DND-41 (cell line): ENCODE measurements at regions not wholly inside any gene's neighbourhood (a gene's known extent, or its start where the extent isn't known, plus 50 kb on each side); places are given as distances from the start of the nearest gene placed in this dataset.

ENCODE experiments used
- ATAC-seq: fragments of 200-7000 bp; cut with Tn5 transposase; 3 replicates; pipeline ENCODE4 v1.9.1; 2021; ENCODE audit warnings: low read depth; ENCODE audit not compliant: insufficient read depth
- DNase-seq: peaks from one replicate; pipeline ENCODE4 v3.0.0-alpha.2; 2020
- H2AFZ ChIP-seq: 2 replicates; pipeline ENCODE4 v1.6.0; 2012; ENCODE audit warnings: low read depth, low read length
- H3K27ac ChIP-seq: 2 replicates; pipeline ENCODE4 v1.5.1; 2012; ENCODE audit warnings: low read length, inconsistent platforms
- H3K27me3 ChIP-seq: fragments of 200-600 bp; sonication (generic); 2 replicates; pipeline ENCODE4 v1.6.0; 2012; ENCODE audit warnings: low read length, mild to moderate bottlenecking, inconsistent platforms; ENCODE audit not compliant: insufficient read depth, poor library complexity
- H3K36me3 ChIP-seq: 2 replicates; pipeline ENCODE4 v1.5.1; 2012; ENCODE audit warnings: low read length, inconsistent platforms; ENCODE audit not compliant: insufficient read depth
- H3K4me1 ChIP-seq: 2 replicates; pipeline ENCODE4 v1.5.1; 2012; ENCODE audit warnings: mild to moderate bottlenecking, low read length; ENCODE audit not compliant: insufficient read depth
- H3K4me2 ChIP-seq: 2 replicates; pipeline ENCODE4 v1.6.0; 2012; ENCODE audit warnings: mild to moderate bottlenecking, moderate library complexity, low read length, inconsistent platforms; ENCODE audit not compliant: insufficient read depth
- H3K4me3 ChIP-seq, 2 experiments: fragments of 200-600 bp in 1 of 2; shearing (Covaris generic) in 1 of 2; 2 replicates each; pipeline ENCODE4 v1.5.1; 2012 to 2016; ENCODE audit warnings: inconsistent platforms in 2 of 2, low read length in 2 of 2, mild to moderate bottlenecking in 2 of 2, low read depth in 1 of 2, moderate library complexity in 1 of 2
- H3K79me2 ChIP-seq: 2 replicates; pipeline ENCODE4 v1.6.0; 2012; ENCODE audit warnings: low read length, inconsistent platforms; ENCODE audit not compliant: insufficient read depth
- H3K9ac ChIP-seq: 2 replicates; pipeline ENCODE4 v1.6.0; 2012; ENCODE audit warnings: low read depth, mild to moderate bottlenecking, inconsistent platforms, low read length, moderate library complexity
- H3K9me3 ChIP-seq: 2 replicates; pipeline ENCODE4 v1.5.1; 2012; ENCODE audit warnings: low read length, moderate library complexity, mild to moderate bottlenecking, inconsistent platforms; ENCODE audit not compliant: insufficient read depth, severe bottlenecking
- H4K20me1 ChIP-seq: 2 replicates; pipeline ENCODE4 v1.6.0; 2012; ENCODE audit warnings: low read length; ENCODE audit not compliant: insufficient read depth
- CTCF ChIP-seq: IDR thresholded peaks from 2 replicates; pipeline ENCODE4 v1.5.1; 2012; ENCODE audit warnings: borderline replicate concordance, low read length, moderate library complexity, mild to moderate bottlenecking; ENCODE audit not compliant: poor library complexity, severe bottlenecking; ENCODE audit errors: extremely low read depth
- EZH2 ChIP-seq: IDR thresholded peaks from 3 replicates; pipeline ENCODE4 v1.6.1; 2012; ENCODE audit warnings: borderline replicate concordance, low read depth, mild to moderate bottlenecking, moderate library complexity, low read length, inconsistent platforms; ENCODE audit not compliant: severe bottlenecking

GRCh38 chr11:114820621-114821020 lies 142.3 kb downstream of the NXPE2 start:
- no peak overlapping the region for H3K9ac ChIP-seq
- no peak for DNase-seq
- no peak for TF ChIP-seq CTCF
- TF ChIP-seq EZH2, result no peak

DNA sequence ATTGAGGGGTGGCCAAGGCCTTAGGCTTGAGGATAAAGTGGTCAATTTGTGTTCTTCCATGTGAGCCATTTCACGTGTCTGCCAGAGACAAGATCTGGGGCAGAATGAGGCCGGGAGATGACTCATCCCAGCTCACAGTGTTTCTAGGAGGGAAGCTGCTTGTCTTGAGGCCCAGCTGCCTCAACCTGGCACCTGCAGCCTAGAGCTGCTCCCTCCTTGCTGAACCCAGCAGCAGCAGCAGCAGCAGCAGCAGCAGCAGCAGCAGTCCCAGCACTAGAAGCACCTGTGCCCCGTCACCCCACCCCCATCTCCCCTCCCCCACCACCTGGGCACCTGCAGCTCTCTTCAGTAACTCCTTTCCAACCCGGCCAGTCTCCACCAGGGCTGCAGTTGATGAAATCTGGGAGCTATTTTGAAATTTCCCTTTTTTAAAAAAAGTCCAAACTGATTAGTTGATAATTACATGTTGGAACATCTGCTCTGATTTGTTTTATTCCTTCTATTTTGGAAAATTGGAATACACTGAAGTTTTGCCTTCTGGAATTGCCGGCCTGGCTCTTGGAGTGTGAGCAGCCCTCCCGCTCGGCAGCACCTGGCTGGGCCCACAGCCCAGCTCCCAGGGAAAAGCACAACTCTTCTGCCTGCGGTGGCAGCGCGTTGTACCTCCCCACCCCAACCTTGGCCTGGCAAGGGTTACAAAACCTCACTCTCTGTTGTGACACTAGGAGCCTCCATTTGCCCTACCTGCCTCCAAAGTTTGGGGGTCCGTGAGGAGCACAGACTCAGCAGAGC lies 143.5 kb downstream of the NXPE2 start:
- peaks cover 10% of the 10 kb centered on the region for H3K27me3 ChIP-seq
- ATAC-seq, result no peak
- no peaks in the 10 kb centered on the region for H3K79me2 ChIP-seq
- no peak overlapping the region for H3K27ac ChIP-seq
- no peaks in the 10 kb centered on the region for H3K36me3 ChIP-seq
- no peak overlapping the region for H3K4me3 ChIP-seq
- H3K9me3 ChIP-seq, result no peaks in the 10 kb centered on the region
- H3K9ac ChIP-seq, result no peak overlapping the region
- H2AFZ ChIP-seq, result no peak overlapping the region
- H3K4me1 ChIP-seq, result no peaks in the 10 kb centered on the region
- H4K20me1 ChIP-seq, result no peaks in the 10 kb centered on the region
- no peak for TF ChIP-seq CTCF
- no peak for TF ChIP-seq EZH2
- no peak for DNase-seq
- H3K4me2 ChIP-seq, result no peak overlapping the region

More at GRCh38 chr11:114820621-114821020, 142.3 kb downstream of the NXPE2 start:
- Histone ChIP-seq H3K27ac (no peak overlapping the region), H3K79me2 (no peaks in the 10 kb centered on the region), H3K36me3 (no peaks in the 10 kb centered on the region), H3K4me1 (no peaks in the 10 kb centered on the region), H3K9me3 (no peaks in the 10 kb centered on the region), H3K4me2 (no peak overlapping the region), H4K20me1 (no peaks in the 10 kb centered on the region), H2AFZ (no peak overlapping the region), H3K4me3 (no peak overlapping the region), H3K27me3 (peaks cover 10% of the 10 kb centered on the region)
- no peak for ATAC-seq

GRCh38 chr11:114826910-114827442 lies 148.6 kb downstream of the NXPE2 start:
- no peak overlapping the region for H3K9ac ChIP-seq
- H3K4me3 ChIP-seq, result no peak overlapping the region
- H3K27me3 ChIP-seq, result no peaks in the 10 kb centered on the region

More at GRCh38 chr11:114826910-114827442, 148.6 kb downstream of the NXPE2 start:
- Histone ChIP-seq H4K20me1 (no peaks in the 10 kb centered on the region), H3K36me3 (no peaks in the 10 kb centered on the region), H3K9me3 (no peaks in the 10 kb centered on the region), H3K4me2 (no peak overlapping the region), H3K27ac (no peak overlapping the region), H3K79me2 (no peaks in the 10 kb centered on the region), H2AFZ (no peak overlapping the region), H3K4me1 (no peaks in the 10 kb centered on the region)
- DNase-seq, result no peak
- no peak for TF ChIP-seq CTCF
- no peak for TF ChIP-seq EZH2
- no peak for ATAC-seq
